Tibial artery (tissue), 4 donors: ENCODE measurements at regions not wholly inside any gene's neighbourhood (a gene's known extent, or its start where the extent isn't known, plus 50 kb on each side); places are given as distances from the start of the nearest gene placed in this dataset.

Experiments used
- DNase-seq, 2 donors: peaks; one replicate each; pipeline ENCODE4 v3.0.0-alpha.2; 2019
- H3K27ac ChIP-seq, 2 donors: fragments of 200-600 bp; sonication (generic) in 1 of 2; 1 replicate in 1 of 2; 2 replicates in 1 of 2; pipeline ENCODE4 v1.5.1; 2018 to 2019; ENCODE audit warnings: mild to moderate bottlenecking in 1 of 2
- H3K27me3 ChIP-seq, 2 donors: fragments of 200-600 bp; sonication (generic) in 1 of 2; one replicate each; pipeline versions ENCODE4 v1.5.1 to v1.6.0; 2016 to 2019
- H3K36me3 ChIP-seq, 3 donors: fragments of 200-600 bp; sonication (generic) in 2 of 3; one replicate each; pipeline ENCODE4 v1.5.1; 2016 to 2019; ENCODE audit warnings: mild to moderate bottlenecking in 2 of 3
- H3K4me1 ChIP-seq, 4 donors: fragments of 200-600 bp; sonication (generic) in 2 of 4; 1 replicate in 3 of 4; 2 replicates in 1 of 4; pipeline ENCODE4 v1.5.1; 2016 to 2019
- H3K4me3 ChIP-seq, 2 donors: fragments of 200-600 bp; sonication (generic) in 1 of 2; 1 replicate in 1 of 2; 2 replicates in 1 of 2; pipeline ENCODE4 v1.5.1; 2018 to 2019; ENCODE audit warnings: mild to moderate bottlenecking in 2 of 2
- H3K9me3 ChIP-seq, 3 donors: fragments of 200-600 bp; sonication (generic) in 1 of 3; one replicate each; pipeline ENCODE4 v1.5.1; 2016 to 2019
- intact Hi-C: fragments of 100-400 bp; cut with DNase I; formaldehyde crosslinking; loops from one replicate; pipeline ENCODE4 v1.15.0; 2023; ENCODE audit warnings: low total_unique reads
- TF ChIP-seq, protein P1 (sequence below), 2 experiments: fragments of 200-600 bp in 1 of 2; fragments of 450-650 bp in 1 of 2; IDR thresholded peaks; one replicate each; pipeline ENCODE4 v1.5.1; 2017 to 2019; ENCODE audit warnings: antibody characterized with exemption in 2 of 2, mild to moderate bottlenecking in 1 of 2, moderate library complexity in 1 of 2

DNA sequence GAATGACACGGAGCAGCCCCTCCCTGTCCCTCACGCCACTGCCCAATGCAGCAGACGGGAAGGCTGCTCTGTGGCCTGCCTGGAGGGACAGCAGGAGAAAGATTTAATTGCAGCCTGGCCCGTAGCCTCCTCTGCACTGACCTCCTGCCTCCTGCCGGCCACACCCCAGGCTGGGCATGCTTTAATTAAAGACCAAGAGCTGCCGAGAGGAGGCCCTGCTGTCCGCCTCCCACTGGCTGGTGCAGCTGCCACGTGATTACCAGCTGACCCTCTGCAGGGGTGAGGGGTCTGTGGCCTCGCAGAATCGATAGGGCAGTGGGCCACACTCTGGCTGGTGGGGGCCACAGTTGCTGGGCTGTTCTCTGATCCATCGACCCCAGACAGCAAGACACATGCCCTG is 100.2 kb upstream of the PRR23E start:
- TF ChIP-seq, protein P1, sequence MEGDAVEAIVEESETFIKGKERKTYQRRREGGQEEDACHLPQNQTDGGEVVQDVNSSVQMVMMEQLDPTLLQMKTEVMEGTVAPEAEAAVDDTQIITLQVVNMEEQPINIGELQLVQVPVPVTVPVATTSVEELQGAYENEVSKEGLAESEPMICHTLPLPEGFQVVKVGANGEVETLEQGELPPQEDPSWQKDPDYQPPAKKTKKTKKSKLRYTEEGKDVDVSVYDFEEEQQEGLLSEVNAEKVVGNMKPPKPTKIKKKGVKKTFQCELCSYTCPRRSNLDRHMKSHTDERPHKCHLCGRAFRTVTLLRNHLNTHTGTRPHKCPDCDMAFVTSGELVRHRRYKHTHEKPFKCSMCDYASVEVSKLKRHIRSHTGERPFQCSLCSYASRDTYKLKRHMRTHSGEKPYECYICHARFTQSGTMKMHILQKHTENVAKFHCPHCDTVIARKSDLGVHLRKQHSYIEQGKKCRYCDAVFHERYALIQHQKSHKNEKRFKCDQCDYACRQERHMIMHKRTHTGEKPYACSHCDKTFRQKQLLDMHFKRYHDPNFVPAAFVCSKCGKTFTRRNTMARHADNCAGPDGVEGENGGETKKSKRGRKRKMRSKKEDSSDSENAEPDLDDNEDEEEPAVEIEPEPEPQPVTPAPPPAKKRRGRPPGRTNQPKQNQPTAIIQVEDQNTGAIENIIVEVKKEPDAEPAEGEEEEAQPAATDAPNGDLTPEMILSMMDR (IDR thresholded peaks at IDR 0.05) = no peak
- no peak for DNase-seq
- Histone ChIP-seq H3K4me1 (peaks cover 0 to 3% (median 0%) of the 10 kb centered on the region in 4 donors), H3K4me3 (no peak overlapping the region), H3K27ac (no peak overlapping the region), H3K36me3 (no peaks in the 10 kb centered on the region), H3K9me3 (no peaks in the 10 kb centered on the region), H3K27me3 (peaks cover 0 to 10% of the 10 kb centered on the region in 2 donors)
- intact Hi-C loops = no loop called here

GRCh38 chr3:127093312-127093711 is 99.6 kb upstream of the PRR23E start:
- peaks cover 0 to 10% of the 10 kb centered on the region in 2 donors for H3K27me3 ChIP-seq
- H3K4me1 ChIP-seq = peaks cover 0 to 3% (median 0%) of the 10 kb centered on the region in 4 donors
- H3K9me3 ChIP-seq = no peaks in the 10 kb centered on the region
- DNase-seq = no peak
- intact Hi-C loops = no loop called here
- H3K36me3 ChIP-seq = no peaks in the 10 kb centered on the region
- TF ChIP-seq, protein P1 (IDR thresholded peaks at IDR 0.05) = no peak
- H3K27ac ChIP-seq = no peak overlapping the region
- H3K4me3 ChIP-seq = no peak overlapping the region

- H3K4me3 ChIP-seq = no peak overlapping the region
- peak in 1 of 2 donors; percentile 19 for DNase-seq
- no peaks in the 10 kb centered on the region for H3K4me1 ChIP-seq
- H3K9me3 ChIP-seq = no peaks in the 10 kb centered on the region
- TF ChIP-seq, protein P1 (IDR thresholded peaks at IDR 0.05) = no peak
- intact Hi-C loops = no loop called here
- H3K27ac ChIP-seq = no peak overlapping the region
- H3K36me3 ChIP-seq = no peaks in the 10 kb centered on the region
- peaks cover 0 to 6% of the 10 kb centered on the region in 2 donors for H3K27me3 ChIP-seq
These were observed 97.2 kb upstream of the PRR23E start for GRCh38 chr3:127095774-127096173.

DNA sequence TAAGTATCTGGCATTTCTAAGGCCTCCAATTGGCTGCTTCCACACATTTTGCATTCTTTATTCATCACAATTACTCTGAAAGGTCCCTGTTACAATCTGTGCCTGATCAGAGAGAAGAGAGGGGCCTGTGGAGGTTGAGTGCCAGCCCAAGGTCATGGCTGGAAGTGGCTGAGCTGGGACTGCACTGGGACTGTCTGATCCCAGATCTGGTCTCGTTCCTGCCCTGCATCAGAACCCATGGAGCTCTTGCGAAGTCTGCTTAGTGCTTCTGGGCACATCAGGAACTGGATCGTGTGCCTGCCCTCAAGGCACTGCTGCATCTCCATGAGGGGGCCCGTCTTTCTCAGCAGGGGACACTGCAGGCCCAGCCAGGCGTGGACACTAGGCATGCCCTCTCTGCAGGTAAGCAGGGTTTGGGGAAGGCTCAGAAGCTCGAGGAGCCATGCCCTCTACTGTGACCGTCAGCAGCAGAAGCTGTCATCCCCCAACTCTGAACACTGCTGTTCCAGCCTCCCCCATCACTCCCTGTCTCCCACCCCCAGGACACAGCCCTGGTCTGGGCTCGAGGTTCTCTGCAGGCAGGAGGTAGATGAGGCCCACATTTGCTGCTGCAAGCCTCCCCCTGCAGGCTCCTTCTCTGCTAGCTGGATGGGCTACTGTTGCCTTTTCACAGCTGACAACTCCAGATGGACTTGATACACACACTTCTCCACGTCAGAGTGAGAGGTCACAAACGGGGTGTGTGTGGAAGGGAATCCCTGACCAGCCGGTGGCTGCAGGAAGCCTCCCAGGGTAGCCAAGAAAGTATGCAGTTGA is 96.5 kb upstream of the PRR23E start:
- Histone ChIP-seq H3K9me3 (no peaks in the 10 kb centered on the region), H3K4me1 (no peaks in the 10 kb centered on the region), H3K27me3 (peaks cover 0 to 5% of the 10 kb centered on the region in 2 donors), H3K27ac (no peak overlapping the region), H3K4me3 (no peak overlapping the region), H3K36me3 (no peaks in the 10 kb centered on the region)
- peak in 1 of 2 donors; percentile 50 for DNase-seq
- TF ChIP-seq, protein P1 (IDR thresholded peaks at IDR 0.05) = no peak
- intact Hi-C loops = no loop called here

GRCh38 chr3:127097072-127097405 is 95.9 kb upstream of the PRR23E start:
- no peak overlapping the region for H3K4me3 ChIP-seq
- no peaks in the 10 kb centered on the region for H3K9me3 ChIP-seq
- TF ChIP-seq, protein P1 (IDR thresholded peaks at IDR 0.05) = no peak
- no peak for DNase-seq
- no peaks in the 10 kb centered on the region for H3K36me3 ChIP-seq
- no peak overlapping the region for H3K27ac ChIP-seq
- peaks cover 0 to 5% of the 10 kb centered on the region in 2 donors for H3K27me3 ChIP-seq
- no peaks in the 10 kb centered on the region for H3K4me1 ChIP-seq
- intact Hi-C loops = no loop called here
